ENCODE measurements at regions not wholly inside any gene's neighbourhood (a gene's known extent, or its start where the extent isn't known, plus 50 kb on each side); places are given as distances from the start of the nearest gene placed in this dataset.

- DNase-seq (no peak), ATAC-seq (no peak)
- whole genome bisulfite sequencing, 4 donors, result 8 to 15% (median 10%) methylated on average over 1 of the region's 1 CpG
- H3K27me3 ChIP-seq, result peaks cover 0 to 4% (median 0%) of the 10 kb centered on the region in 9 donors
- peaks cover 0 to 1% (median 0%) of the 10 kb centered on the region in 12 donors for H3K9me3 ChIP-seq
- no peak overlapping the region for H3K4me3 ChIP-seq
- H3K4me1 ChIP-seq, result no peaks in the 10 kb centered on the region
- no peak overlapping the region for H3K27ac ChIP-seq
- TF ChIP-seq POLR2A (IDR thresholded peaks at IDR 0.05), result no peak
- no peak for TF ChIP-seq CTCF (IDR thresholded peaks at IDR 0.05)
- intact Hi-C loops (cut with DNase I), result no loop called here
- no peaks in the 10 kb centered on the region for H3K36me3 ChIP-seq
Measured at GRCh38 chr4:22253431-22253830, 262.4 kb downstream of the ADGRA3 start.

GRCh38 chr4:22246847-22247246 lies 269.0 kb downstream of the ADGRA3 start:
- intact Hi-C loops (cut with DNase I), result no loop called here

GRCh38 chr4:22245294-22245693 lies 270.6 kb downstream of the ADGRA3 start:
- no peak for ATAC-seq
- WGBS, 4 donors, result 80 to 86% (median 81%) methylated on average over 2 of the region's 2 CpGs
- intact Hi-C loops (cut with DNase I), result no loop called here

More at GRCh38 chr4:22246847-22247246, 269.0 kb downstream of the ADGRA3 start:
- 38 to 47% (median 40%) methylated on average over 2 of the region's 2 CpGs for WGBS, 4 donors
- DNase-seq (no peak), ATAC-seq (peak in 1 of 4 donors; percentile 29)
- Histone ChIP-seq H3K9me3 (peaks cover 0 to 4% (median 0%) of the 10 kb centered on the region in 12 donors), H3K36me3 (no peaks in the 10 kb centered on the region), H3K27ac (no peak overlapping the region), H3K4me1 (no peaks in the 10 kb centered on the region), H3K4me3 (no peak overlapping the region), H3K27me3 (peaks cover 0 to 4% (median 0%) of the 10 kb centered on the region in 9 donors)
- TF ChIP-seq POLR2A (IDR thresholded peaks at IDR 0.05) (no peak), CTCF (IDR thresholded peaks at IDR 0.05) (no peak)

GRCh38 chr4:22241415-22241814 lies 274.5 kb downstream of the ADGRA3 start:
- Histone ChIP-seq H3K36me3 (no peaks in the 10 kb centered on the region), H3K27ac (no peak overlapping the region), H3K27me3 (peaks cover 0 to 19% (median 0%) of the 10 kb centered on the region in 9 donors), H3K9me3 (peaks cover 0 to 4% (median 0%) of the 10 kb centered on the region in 12 donors), H3K4me3 (no peak overlapping the region), H3K4me1 (no peaks in the 10 kb centered on the region)
- no peak for DNase-seq
- TF ChIP-seq CTCF (IDR thresholded peaks at IDR 0.05), result no peak
- TF ChIP-seq POLR2A (IDR thresholded peaks at IDR 0.05), result no peak
- no peak for ATAC-seq
- WGBS, 4 donors, result 32 to 65% (median 45%) methylated on average over 1 to 2 of the region's 2 CpGs
- intact Hi-C loops (cut with DNase I), result no loop called here

More at GRCh38 chr4:22245294-22245693, 270.6 kb downstream of the ADGRA3 start:
- TF ChIP-seq CTCF (IDR thresholded peaks at IDR 0.05), result no peak
- TF ChIP-seq POLR2A (IDR thresholded peaks at IDR 0.05), result no peak
- no peak for DNase-seq
- Histone ChIP-seq H3K27me3 (no peaks in the 10 kb centered on the region), H3K36me3 (no peaks in the 10 kb centered on the region), H3K4me3 (no peak overlapping the region), H3K4me1 (no peaks in the 10 kb centered on the region), H3K27ac (no peak overlapping the region), H3K9me3 (peaks cover 0 to 4% (median 0%) of the 10 kb centered on the region in 12 donors)

Data from heart left ventricle (tissue), 16 donors.